GM10847 (cell line): ENCODE measurements at regions not wholly inside any gene's neighbourhood (a gene's known extent, or its start where the extent isn't known, plus 50 kb on each side); places are given as distances from the start of the nearest gene placed in this dataset.

Source experiments
- POLR2A ChIP-seq: IDR thresholded peaks from 2 replicates; pipeline ENCODE4 v1.6.1; 2011; ENCODE audit not compliant: insufficient read length; ENCODE audit errors: extremely low read depth

DNA sequence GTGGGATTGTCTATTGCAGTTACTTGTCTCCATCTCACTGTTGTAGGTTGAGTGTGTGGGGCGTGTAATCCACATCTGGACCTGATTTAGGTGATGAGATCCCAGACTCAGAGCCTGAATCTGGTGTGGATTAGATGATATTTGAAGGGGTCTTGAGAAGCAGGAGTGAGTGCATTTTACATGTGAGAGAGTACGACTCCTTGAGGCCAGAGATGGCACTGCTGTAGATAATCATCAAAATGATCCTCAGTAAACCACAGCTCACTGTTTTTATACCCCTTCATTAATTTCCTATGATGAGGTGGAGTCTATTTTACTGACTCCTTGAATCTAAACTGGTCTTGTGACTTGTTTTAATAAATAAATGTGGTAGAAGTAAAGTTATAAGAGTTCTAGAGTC lies 732.5 kb downstream of the KCNJ2 start:
- no peak for TF ChIP-seq POLR2A

DNA sequence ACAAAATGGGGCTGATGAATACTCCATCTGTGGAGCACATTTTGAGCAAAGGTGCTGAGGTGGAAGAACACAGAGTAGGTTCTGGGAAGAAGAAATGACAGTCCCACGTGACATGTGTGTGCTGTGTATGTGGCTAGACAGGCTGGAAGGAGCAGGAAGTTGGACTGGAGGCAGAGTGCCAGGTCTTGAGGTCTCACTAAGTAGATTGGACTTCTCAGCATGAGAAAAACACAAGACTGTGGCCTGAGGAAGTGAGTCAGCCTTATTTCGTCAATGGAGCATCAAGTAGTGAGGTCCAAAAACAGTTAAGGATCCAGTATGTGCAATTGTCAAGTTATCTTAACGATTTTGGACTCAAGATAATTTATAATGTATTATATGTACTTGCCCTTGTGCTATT lies 736.5 kb downstream of the KCNJ2 start:
- no peak for TF ChIP-seq POLR2A

- TF ChIP-seq POLR2A: no peak
Measured at GRCh38 chr17:70906808-70907207, 737.5 kb downstream of the KCNJ2 start.

- TF ChIP-seq POLR2A: no peak
Measured at GRCh38 chr17:70912716-70913485, 743.6 kb downstream of the KCNJ2 start.

- no peak for TF ChIP-seq POLR2A
Measured at GRCh38 chr17:70916469-70916868, 747.1 kb downstream of the KCNJ2 start.

DNA sequence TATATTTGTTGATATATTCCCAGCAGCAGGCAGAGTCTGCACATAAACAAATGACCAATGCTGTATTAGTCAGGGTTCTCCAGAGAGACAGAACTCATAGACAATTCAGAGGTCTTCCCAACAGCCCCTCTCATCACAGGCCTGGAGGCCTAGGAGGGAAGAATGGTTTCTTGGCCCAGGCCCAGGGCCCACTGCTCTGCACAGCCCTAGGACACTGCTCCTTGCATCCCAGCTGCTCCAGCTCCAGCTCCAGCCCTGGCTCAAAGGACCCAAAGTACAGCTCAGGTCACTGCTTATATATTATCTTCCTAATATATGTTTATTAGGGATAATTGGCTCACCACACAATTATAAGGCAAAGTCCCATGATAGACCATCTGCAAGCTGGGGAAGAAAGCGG lies 749.9 kb downstream of the KCNJ2 start:
- TF ChIP-seq POLR2A: no peak

GRCh38 chr17:70920416-70920815 lies 751.1 kb downstream of the KCNJ2 start:
- TF ChIP-seq POLR2A: no peak

- TF ChIP-seq POLR2A: no peak
Measured at GRCh38 chr17:70922268-70922667, 752.9 kb downstream of the KCNJ2 start.

DNA sequence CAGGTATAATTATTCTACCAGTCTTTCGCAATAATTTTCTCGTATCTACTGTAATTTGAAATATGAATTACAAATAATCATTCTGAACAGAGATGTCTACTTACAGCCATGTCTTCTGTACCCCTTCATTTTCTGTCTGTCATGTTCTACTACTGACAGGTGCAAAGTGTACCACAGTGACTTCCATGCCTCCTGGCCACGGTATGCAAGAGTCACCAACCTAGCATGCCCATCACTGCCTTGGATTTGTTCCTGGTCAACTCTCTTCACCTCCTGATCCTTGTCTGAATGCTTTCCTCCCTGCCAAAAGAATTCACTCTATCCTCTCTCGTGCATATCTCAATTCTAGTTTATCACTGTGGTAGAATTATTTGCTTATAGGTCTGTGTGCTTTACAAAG lies 755.4 kb downstream of the KCNJ2 start:
- TF ChIP-seq POLR2A: no peak

- no peak for TF ChIP-seq POLR2A
Measured at GRCh38 chr17:70929226-70929625, 759.9 kb downstream of the KCNJ2 start.

DNA sequence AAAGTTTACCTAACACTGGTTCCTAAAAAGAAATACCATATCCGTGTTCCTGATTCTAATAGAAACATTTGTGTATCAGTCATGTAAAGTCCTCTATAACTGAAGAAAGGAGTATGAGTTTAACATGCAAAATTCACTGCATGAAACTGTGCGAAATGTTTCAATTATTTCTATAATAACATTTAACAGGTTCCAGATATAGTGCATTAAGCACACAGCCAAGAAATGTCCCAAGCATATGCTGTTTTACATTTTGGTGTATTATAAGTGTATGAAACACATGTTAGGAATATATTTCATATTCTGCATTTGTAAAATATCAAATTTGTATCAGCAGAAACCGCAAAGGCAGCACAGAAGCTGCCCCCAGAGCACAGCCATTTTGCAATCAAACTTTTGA lies 764.9 kb downstream of the KCNJ2 start:
- no peak for TF ChIP-seq POLR2A

DNA sequence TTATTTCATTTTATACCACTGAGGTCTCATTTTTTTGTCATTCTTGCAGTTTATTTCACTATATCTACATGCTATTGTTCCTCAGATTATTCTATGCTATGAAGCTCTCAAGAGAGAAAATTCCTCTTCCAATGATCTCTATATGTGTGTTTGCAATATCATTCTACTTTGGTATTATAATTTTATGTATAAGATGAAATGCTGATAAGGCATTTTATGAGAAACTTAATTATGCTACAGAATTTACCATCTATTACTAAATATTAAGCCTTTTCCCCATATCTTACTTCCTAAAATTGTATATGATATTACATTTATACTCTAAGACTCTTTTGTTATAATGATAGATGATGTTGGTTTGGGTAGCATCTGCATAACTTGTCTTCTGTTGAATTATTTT lies 765.5 kb downstream of the KCNJ2 start:
- TF ChIP-seq POLR2A: no peak

DNA sequence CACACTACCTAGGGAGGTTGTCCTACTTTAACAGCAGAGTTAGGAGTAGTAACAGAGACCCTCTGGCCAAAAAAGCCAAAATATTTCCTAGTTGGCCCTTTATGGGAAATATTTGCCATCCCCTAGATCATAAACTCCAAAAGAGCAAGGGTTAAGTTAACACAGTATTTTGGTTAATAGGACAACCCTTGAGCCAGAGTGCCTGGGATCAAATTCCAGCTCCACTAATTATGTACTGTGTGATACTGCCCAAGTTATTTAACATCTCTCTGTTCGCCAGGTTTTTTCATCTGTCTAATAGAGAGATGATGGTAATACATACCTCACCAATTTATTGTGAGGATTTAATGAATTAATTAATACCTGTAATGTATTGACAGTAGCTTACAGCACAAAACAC lies 767.4 kb downstream of the KCNJ2 start:
- TF ChIP-seq POLR2A: no peak

DNA sequence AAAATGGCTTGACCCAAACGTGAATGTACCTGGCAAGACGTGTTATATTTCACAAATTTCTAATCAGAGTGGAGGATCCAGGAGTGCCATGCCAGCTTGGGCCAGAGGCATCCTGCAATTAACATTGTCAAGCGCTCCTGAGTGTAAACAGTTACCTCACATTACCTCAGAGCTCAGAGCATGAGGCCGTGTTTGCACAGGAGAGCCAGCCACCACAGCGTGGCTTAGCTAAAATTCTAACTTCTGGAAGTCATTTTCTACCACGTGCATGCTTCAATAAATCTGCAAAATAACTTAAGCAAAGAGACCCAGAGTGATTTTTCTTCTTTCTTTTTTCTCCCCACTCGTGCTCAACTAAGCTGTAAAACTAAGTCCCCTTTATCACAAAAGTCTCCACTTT lies 769.0 kb downstream of the KCNJ2 start:
- TF ChIP-seq POLR2A: no peak

- no peak for TF ChIP-seq POLR2A
Measured at GRCh38 chr17:70945386-70945785, 776.1 kb downstream of the KCNJ2 start.

GRCh38 chr17:70947215-70947614 lies 777.9 kb downstream of the KCNJ2 start:
- TF ChIP-seq POLR2A: no peak
